NCI-H2227 treated with DMSO at 0.1 percent for 48 hours (cell line): ENCODE measurements at regions not wholly inside any gene's neighbourhood (a gene's known extent, or its start where the extent isn't known, plus 50 kb on each side); places are given as distances from the start of the nearest gene placed in this dataset.

Source experiments
- DNase-seq: peaks from one replicate; lab custom pipeline; 2025; lab: John Stamatoyannopoulos, UW

GRCh38 chr15:31263751-31264558, 62.7 kb upstream of the KLF13 start:
- DNase-seq = no peak

GRCh38 chr15:31264559-31265089, 62.0 kb upstream of the KLF13 start:
- no peak for DNase-seq

- no peak for DNase-seq
Observed at GRCh38 chr15:31265090-31265870, 61.4 kb upstream of the KLF13 start.

- no peak for DNase-seq
Observed at GRCh38 chr15:31265871-31266711, 60.5 kb upstream of the KLF13 start.

- no peak for DNase-seq
Observed at GRCh38 chr15:31266712-31267111, 59.9 kb upstream of the KLF13 start.

- DNase-seq = no peak
Observed at GRCh38 chr15:31267161-31268107, 59.2 kb upstream of the KLF13 start.

- no peak for DNase-seq
Observed at GRCh38 chr15:31268108-31268501, 58.5 kb upstream of the KLF13 start.

GRCh38 chr15:31268911-31269784, 57.5 kb upstream of the KLF13 start:
- DNase-seq = no peak

- no peak for DNase-seq
Observed at GRCh38 chr15:31269816-31270575, 56.6 kb upstream of the KLF13 start.

- DNase-seq = no peak
Observed at GRCh38 chr15:31270767-31271166, 55.9 kb upstream of the KLF13 start.

GRCh38 chr15:31271224-31271635, 55.4 kb upstream of the KLF13 start:
- DNase-seq = no peak

- DNase-seq = no peak
Observed at GRCh38 chr15:31271711-31272557, 54.7 kb upstream of the KLF13 start.

GRCh38 chr15:31272558-31273257, 53.9 kb upstream of the KLF13 start:
- DNase-seq = no peak

GRCh38 chr15:31273258-31273941, 53.2 kb upstream of the KLF13 start:
- no peak for DNase-seq

GRCh38 chr15:31274496-31275330, 51.9 kb upstream of the KLF13 start:
- no peak for DNase-seq
